HG03457 (cell line): ENCODE measurements at regions not wholly inside any gene's neighbourhood (a gene's known extent, or its start where the extent isn't known, plus 50 kb on each side); places are given as distances from the start of the nearest gene placed in this dataset.

Experiments
- ATAC-seq: cut with Tn5 transposase; IDR thresholded peaks from one replicate; pipeline ENCODE4 v1.9.1; 2021; ENCODE audit warnings: moderate number of reproducible peaks; ENCODE audit not compliant: unreplicated experiment

GRCh38 chr3:80113331-80113730 is 345.5 kb upstream of the ROBO1 start:
- no peak for ATAC-seq

GRCh38 chr3:80099559-80100066 is 331.8 kb upstream of the ROBO1 start:
- no peak for ATAC-seq

DNA sequence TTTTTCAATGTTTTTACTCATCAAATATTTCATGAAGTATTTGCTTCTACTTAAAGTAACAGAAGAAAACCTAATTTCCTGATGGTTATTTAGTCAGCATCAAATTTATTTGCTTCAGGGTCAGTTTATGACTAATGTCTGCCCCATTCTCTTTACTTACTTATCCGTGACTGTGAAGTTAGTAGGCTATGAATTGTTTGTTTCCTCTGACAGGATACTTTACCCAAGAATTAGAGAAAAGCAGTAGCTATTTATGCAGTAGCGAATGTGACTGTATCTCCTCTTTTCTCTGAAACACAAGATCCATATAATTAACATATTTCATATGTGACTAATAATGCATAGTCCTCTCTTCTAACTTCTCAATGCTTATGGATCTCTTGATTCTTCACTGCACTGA is 329.9 kb upstream of the ROBO1 start:
- no peak for ATAC-seq

- ATAC-seq, result no peak
These were observed 329.1 kb upstream of the ROBO1 start for GRCh38 chr3:80096909-80097308.

DNA sequence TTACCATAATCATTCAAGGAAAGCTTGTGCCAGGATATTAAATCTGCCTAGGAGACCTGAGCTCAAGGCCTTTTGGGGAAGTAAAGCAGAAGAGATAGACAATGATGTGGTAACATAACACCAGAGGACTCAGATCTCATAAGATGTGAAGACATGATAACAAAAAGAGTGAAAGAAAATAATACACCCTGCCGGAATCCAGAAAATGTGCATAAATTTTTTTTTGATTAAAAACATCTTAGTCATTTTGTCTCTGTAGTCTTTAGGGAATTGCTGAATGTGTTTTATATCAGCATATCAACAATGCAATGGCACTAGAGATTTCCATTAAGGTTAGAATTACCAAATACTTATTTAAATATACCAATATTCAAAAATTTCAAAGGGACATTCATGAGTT is 326.8 kb upstream of the ROBO1 start:
- no peak for ATAC-seq

DNA sequence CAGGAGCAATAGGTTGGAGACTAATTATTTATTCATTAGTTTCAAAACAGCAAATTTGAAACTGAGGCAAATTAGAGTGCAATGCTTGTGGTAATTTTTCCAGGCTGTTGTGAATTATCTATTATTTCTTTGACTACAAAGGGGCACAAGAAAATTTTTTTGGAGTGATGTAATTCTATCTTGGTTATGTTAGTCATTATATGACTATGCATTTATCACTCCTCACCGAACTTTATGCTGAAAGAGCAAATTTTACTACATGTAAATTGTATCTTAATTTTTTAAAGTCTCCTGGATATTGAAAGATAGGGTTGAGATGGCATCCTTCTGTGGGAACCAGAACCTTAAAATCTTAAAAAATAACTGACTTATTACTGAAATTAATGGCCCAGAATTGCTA is 320.0 kb upstream of the ROBO1 start:
- no peak for ATAC-seq

GRCh38 chr3:80086426-80086825 is 318.6 kb upstream of the ROBO1 start:
- ATAC-seq, result no peak

GRCh38 chr3:80079886-80080285 is 312.1 kb upstream of the ROBO1 start:
- no peak for ATAC-seq

- no peak for ATAC-seq
These were observed 300.7 kb upstream of the ROBO1 start for GRCh38 chr3:80068459-80068858.

- no peak for ATAC-seq
These were observed 295.7 kb upstream of the ROBO1 start for GRCh38 chr3:80063535-80063934.

DNA sequence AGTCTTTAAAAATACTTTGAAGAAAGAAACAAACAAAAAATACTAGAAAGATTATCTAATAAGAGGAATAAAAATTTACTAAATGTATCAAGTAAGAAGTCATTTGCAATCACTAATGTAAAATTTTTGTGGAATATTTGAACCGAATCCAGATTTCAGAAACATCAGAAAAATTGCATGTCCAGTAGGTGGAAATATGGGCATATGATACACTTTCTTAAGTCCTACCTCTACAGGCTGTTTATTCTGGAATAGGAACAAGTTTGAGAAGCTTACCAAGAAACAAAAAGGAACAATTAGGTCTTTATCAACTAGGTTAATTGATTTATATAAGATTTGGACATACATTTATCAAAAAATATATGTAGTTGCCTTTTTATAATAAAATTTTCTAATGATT is 292.9 kb upstream of the ROBO1 start:
- no peak for ATAC-seq

DNA sequence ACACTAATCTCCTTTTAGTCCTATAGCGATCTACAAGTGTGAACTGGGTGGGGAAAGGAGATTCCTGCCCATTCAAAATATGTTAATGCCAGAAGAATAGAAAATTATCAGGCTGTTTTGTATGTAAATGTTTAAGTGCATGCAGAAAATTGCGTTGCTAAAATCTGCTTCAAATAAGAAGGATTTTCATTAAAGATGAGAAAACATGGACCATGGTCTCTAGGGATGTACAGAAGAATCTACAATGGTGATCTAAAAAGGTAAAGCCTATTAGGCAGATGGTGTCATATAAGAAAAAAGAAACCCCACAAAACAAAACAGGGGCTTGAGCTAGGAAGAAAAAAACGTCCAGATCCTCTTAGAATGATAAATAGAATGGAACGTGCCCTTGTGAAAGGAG is 287.5 kb upstream of the ROBO1 start:
- no peak for ATAC-seq

- ATAC-seq, result no peak
These were observed 284.5 kb upstream of the ROBO1 start for GRCh38 chr3:80052271-80052670.

DNA sequence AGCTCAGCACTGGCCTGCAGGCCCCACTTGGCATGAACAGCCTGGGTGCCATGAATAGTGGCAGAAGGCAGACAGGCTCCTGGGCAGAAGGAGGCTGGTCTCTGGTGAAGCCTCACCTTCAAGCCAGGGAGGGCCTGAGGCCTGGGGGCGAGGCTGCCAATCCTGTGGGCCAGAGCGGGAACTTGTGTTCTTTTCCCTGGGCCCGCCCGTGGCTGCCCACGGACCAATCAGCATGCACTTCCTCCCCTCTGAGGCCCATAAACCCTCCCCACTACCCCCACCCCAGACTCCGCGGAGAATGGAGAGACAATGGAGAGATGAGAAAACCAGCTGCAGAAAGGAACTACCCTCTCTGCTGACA is 283.8 kb upstream of the ROBO1 start:
- ATAC-seq, result no peak

DNA sequence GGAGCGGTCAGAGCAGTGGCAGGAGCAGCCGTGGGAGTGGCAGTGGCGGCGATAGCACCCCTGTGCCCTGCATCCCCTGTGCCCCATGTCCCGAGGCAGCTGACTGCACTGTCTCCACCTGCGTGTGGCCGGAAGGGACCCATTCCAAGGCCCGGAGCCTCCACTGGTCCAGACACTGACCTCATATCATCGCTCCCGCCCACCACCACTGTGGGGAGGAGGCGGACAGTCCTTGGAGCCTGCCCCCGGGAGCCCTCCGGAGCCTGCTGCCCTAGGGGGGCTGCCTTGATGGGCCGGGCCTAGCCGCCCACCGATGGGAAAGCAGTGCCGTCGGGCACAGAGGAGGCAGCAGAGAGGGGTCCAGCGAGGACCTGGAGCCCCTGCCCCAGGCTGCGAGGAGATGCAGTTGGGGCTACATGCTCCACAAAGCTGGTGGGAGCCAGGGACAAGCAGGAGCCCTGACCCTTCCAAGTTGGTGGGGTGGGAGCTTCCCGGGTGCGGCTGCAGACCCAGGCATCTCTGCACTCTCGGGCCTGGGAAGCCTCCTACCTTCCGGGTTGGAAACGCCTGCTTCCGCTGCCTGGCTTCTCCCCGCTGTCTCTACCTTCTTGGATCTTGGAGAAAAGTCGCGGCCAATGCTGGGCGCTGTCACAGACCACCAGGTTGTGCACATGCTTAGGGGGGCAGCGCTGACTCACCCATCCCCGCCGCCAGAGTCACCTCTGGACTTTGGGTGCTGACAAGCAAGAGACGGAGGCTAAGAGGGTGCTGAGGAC is 283.2 kb upstream of the ROBO1 start:
- ATAC-seq, result no peak

DNA sequence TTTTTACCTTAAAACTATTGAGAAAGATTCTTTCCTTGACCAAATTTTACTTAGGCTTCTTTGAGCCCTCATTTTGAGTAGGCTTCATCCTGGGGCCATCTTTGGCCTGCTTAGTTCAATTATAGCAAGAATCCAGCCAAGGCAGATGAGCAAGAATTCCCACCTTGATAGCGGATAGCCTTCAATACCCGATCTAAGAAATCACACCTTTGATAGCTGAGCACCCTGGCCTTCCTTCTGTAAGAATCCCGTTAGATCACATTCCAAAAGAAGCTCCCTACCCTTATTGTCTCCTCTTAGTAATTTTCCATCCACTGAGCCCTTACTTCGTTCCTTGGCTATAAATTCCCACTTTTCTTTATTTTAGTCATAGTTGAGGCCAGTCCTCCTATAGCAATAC is 275.4 kb upstream of the ROBO1 start:
- no peak for ATAC-seq

DNA sequence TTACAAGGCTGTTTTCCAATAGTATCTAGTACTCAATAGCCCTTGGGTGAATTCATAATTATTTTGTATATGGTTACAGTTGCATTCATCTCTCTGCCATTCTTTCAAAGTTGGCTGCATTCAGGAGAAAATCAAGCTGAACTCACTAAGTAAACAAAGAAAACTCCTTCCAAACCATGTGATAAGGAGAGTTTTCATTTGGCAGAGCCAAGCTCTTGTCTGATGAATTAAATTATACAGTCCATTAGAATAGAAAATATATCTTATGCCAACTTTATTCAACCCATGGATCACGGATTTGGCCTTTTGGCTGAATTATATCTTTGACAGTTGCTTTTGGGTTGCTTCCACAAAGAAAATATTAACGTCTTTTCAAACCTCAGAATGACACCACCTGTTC is 272.3 kb upstream of the ROBO1 start:
- no peak for ATAC-seq

GRCh38 chr3:80036176-80036575 is 268.4 kb upstream of the ROBO1 start:
- ATAC-seq, result no peak

DNA sequence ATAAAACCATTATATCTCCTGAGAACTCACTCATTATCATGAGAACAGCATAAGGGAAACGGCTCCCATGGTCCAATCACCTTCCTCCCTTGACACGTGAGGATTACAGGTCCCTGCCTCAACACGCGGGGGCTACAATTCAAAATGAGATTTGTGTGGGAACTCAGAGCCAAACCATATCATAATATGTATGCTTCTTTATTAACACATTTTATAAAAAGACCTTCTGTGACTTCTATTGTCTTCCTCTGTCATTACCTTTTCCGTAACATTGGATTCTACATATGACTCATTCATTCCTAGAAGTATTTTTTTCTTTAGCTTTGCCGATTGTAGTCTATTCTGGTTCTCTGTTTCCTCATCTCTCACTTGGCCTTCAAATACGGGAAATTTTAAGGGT is 267.2 kb upstream of the ROBO1 start:
- no peak for ATAC-seq

GRCh38 chr3:80023010-80023409 is 255.2 kb upstream of the ROBO1 start:
- no peak for ATAC-seq

- no peak for ATAC-seq
These were observed 250.6 kb upstream of the ROBO1 start for GRCh38 chr3:80018375-80018774.

- ATAC-seq, result no peak
These were observed 249.6 kb upstream of the ROBO1 start for GRCh38 chr3:80017369-80017768.

DNA sequence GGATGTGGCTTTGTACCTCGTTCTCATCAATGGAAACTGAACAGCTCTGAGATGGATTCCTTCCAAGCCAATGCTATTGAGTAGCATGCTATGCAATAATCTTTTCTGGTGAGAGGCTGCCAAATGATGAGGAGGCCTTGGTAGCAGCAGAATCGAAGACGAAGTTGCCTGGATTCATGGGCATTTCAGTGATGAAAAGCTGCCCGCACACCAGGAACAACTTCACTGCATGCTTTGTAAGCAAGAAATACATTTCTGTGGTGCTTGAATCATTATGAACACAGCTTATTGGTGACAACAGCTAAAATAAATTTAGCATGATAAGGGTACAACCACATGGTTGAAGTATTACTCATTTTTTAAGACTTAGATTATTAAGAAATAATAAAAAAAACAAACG is 246.8 kb upstream of the ROBO1 start:
- no peak for ATAC-seq
